Fibroblast of skin of left biceps (primary cell): ENCODE measurements at regions not wholly inside any gene's neighbourhood (a gene's known extent, or its start where the extent isn't known, plus 50 kb on each side); places are given as distances from the start of the nearest gene placed in this dataset.

ENCODE experiments used
- DNase-seq, 2 experiments: peaks; one replicate each; pipeline ENCODE4 v3.0.0-alpha.2; 2013; ENCODE audit warnings: low read depth in 2 of 2

DNA sequence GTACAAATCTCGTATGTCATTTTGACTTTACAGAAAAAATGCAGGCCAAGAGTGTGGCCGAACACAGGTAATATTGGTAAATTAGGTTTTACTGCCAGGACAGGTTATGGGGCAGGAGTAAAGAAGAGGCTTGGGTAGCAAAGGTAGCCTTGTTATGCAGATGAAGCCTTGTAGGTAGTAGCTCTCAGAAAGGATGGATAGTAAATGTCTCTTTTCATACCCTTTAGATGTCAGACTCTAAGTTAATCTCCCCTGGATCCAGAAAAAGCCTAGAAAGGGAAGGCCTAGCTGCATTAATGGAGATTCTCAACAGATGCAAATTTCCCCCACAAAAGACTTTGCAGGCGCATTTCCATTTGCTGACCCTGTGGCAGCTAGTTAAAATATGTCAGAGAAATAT is 1445.1 kb upstream of the CADM2 start:
- no peak for DNase-seq

DNA sequence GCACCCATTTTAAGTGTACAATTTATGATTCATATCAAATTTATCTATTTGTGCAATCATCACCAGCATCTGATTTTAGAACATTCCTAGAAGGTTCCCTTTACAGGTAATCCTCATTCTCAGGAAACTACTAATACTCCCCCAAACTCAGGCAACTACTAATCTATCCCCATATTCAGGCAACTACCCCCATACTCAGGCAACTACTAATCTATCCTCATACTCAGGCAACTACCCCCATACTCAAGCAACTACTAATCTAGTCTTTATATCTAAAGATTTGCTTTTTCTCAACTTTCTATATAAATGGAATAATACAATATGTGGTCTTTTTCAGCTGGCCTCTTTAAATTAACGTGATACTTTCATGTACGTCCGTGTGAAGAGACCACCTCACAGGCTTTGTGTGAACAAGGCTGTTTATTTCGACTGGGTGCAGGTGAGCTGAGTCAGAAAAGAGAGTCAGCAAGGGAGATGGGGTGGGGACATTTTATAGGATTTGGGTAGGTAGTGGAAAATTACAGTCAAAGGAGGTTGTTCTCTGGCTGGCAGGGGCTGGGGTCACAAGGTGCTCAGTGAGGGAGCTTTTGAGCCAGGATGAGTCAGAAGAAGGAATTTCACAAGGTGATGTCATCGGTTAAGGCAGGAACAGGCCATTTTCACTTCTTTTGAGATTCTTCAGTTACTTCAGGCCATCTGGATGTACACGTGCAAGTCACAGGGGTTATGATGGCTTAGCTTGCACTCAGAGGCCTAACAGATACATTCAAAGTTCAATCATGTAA is 1444.5 kb upstream of the CADM2 start:
- DNase-seq: no peak

DNA sequence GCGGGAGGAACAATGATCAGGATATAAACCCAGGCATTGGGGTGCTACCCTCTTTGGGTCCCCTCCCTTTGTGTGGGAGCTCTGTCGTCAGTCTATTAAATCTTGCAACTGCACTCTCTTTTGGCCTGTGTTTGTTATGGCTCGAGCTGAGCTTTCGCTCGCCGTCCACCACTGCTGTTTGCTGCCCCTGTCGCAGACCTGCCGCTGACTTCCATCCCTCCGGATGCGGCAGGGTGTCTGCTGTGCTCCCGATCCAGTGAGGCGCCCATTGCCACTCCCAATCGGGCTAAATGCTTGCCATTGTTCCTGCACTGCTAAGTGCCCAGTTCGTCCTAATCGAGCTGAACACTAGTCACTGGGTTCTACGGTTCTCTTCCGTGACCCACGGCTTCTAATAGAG is 1443.7 kb upstream of the CADM2 start:
- DNase-seq: no peak

DNA sequence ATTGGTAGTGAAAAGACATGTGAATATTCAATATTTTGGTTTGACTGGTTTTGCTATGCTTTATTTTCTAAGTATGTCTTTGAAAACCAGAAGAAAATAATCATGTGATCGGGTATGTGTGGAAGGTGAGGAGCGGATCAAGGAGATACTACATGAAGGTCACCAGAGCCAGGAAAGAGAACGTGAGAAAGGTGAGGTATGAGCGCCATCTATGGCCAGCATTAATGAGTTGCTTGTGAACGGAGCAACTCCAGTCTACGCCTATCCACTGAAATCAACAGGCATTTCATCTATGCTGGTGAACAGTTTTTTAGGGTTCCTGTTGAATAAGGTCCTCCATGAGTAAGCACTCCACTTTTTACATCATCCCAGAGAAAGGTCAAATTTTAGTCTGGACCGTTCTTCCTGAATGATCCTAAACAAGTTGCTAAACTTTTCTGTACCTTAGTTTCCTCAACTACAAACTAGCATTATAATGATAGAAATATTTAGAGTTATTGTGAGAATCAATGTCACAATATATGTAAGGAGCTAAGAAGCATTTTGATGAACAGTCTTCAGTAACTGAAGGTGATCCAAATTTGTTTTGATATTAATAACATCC is 1435.2 kb upstream of the CADM2 start:
- no peak for DNase-seq

DNA sequence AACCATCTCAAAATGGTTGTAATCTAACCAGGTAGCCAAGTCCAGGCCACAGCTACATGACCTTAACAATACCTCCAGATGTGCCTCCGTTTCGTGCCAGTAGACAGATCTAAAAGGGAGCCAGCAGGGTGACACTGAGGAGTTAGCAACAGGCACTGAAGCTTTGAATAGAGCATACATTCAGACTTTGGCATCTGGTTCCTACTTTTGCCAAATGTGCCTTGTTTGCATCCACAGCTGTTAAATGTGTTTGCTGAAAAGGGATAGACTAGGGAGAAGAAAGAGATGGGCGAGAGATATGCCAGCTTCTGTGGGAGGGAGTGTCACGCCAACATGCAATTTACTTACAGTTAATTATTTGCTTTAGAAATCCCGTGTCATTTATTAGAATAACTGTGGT is 1433.9 kb upstream of the CADM2 start:
- no peak for DNase-seq

DNA sequence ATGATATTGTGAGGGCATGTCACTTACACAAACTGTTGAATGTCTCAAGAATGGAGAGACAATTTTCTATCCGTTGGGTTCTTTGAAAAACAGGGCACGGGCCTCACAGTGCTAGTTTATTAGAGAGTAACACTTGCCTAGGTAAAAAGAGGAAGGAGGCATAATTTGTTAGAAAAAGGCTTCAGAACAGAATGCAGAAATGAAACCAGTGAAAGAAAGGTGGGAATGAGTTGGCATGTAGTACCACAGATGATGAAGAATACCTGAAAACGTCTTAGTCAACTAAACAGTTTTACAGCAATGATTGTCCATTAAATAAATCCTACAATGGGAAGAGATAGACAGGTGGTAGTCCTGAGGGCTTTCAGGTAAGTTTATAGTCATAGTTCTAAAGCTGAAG is 1399.7 kb upstream of the CADM2 start:
- DNase-seq: no peak

DNA sequence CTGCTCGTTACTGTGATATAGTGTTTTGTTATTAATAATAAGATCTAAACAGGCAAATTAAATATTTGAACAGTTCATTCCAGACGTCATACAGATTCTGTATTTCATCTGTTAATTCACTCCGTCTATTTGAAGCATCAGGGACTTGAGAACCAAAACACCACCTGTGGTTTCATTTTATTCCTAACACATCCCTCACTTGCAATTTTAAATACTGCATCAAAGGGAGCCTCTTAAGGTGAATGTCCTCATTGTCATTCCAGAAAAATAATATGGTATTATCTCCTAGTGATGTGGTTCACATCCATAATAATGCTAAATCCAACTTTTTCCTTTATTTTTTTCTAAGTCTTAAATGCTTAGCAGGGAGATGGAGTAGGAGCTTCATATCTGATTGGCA is 1390.9 kb upstream of the CADM2 start:
- no peak for DNase-seq

DNA sequence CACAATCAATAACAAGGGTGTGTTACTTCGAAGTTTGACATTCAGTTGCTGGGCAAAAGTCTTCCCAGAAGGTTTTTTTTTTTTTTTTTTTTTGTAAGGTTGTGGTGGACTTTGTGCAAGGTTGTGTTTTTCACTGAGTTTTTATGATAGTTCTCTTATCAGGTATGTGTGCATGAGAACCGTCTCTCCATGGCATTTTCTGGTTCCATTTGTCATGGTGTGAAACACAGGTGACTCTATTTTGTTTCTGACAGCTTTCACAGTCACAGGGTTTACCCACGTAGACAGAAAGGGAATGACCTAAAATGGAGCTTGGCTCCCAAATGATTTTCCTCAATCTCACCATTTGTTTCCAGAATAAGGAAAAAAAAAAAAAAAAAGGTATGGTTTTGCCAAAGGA is 1377.2 kb upstream of the CADM2 start:
- DNase-seq: no peak

DNA sequence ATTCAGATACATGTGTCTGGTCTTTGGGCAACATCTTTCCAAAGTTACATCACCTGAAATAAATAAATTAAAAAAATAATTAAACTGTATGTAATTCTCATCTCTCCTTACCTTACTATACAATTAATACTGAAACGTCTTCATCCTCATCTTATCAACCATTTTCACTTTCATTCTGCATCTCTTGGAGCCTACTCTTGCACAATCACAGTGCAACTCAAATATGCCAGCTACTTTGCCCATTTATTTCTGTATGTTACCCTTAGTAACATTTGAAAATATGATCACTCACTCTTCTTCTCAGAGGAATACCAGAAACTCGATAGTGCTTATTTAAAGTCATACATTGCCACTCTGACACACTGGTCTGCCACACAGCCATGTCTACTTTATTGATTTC is 1357.1 kb upstream of the CADM2 start:
- DNase-seq: no peak

DNA sequence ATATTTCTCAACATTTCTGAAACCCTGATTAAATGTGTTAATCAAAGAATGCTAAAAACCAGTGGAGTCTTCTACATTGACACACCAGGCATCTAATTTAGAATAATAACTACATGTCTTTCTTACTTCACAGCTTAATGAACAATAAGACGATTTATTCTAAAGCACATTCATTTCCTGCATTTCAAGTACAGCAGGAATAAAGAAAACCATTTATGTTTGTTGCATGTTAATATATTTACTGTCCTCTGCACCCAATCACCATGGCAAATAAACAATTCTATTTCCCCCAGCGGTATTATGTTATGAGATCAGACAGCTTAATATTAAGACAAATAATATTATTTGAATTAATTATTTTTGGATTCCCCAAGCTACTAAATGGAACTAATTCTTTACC is 1336.3 kb upstream of the CADM2 start:
- no peak for DNase-seq

DNA sequence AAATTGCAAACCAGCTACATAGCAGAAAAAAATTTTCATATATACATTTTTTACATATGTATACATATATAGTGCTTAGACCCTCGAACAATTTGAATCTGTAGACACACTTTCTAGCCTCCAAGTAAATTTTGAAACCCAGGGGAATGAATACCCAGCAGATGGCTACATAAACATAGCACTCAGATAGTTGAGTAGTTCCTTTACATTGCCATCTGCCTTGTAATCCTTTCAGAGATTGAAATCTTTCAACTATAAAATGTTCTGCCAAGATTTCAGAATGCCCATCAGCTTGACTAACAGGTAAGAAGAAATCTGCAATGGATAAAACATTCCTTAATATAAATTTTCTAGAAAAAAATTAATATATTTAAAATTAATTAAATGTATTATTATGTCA is 1333.5 kb upstream of the CADM2 start:
- DNase-seq: no peak

DNA sequence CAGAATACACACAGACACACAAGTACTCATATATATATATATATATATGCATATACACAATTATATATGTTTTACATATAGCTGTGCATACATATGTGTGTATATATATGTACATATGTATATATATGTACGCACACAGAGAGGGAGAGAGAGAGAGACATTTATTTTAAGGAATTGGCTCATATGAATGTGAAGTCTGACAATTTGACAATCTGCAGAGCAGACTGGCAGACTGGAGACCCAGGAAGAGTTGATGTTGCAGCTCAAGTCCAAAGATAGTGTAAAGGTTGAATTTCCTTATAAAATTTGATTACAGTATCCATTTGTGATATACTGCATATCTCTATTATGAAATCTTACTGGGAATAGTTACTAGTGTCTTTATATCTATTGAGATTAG is 1330.3 kb upstream of the CADM2 start:
- no peak for DNase-seq

DNA sequence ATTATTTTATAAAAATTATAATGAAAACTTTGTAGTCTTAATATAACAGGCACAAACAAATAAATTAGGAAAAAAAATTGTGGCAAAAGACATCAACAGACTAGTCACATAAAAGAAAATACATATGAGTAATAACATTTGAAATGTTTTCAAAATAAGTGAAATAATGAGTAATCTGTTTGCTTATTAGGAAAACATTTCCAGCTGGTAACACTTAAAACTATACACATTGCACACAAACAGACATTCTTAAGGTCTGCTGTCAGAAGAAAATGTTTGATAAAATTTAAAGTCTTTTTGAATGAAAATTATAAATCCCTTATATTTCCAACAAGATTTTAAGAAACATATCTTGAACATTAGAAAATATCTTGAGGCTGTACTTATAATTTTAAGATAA is 1326.3 kb upstream of the CADM2 start:
- no peak for DNase-seq

DNA sequence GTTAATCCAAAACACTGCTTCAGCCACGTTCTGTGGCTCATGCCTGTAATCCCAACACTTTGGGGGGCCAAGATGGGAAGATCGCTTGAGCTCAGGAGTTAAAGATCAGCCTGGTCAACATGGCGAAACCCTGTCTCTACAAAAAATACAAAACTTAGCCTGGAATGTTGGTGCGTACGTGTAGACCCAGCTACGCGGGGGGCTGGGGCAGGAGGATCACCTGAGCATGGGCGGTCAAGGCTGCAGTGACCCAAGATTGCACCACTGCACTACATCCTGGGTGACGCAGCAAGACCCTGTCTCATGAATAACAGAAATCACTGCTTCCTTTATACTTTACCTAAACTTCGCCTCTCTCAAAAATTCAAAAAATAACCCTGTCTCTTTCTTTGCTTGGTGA is 1325.0 kb upstream of the CADM2 start:
- no peak for DNase-seq

DNA sequence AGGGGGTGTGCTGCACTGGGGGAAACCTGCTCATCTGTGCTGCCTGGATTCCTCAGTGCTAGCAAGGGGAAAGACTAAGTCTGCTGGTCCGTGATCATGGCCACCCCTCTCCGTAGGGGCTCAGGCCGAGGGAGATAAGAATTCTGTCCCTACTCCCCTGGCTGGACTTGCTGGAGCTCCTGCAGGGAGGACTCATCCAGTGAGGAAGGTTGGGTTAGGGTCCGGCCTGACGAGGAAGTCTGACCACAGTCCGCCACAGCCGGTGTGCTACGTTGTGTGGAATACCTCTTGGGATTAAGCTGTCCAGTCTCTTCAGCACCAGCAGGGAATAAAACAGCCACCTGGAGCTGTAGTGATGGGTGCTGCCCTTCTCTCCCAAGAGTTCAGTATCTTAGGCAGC is 1309.1 kb upstream of the CADM2 start:
- no peak for DNase-seq

DNA sequence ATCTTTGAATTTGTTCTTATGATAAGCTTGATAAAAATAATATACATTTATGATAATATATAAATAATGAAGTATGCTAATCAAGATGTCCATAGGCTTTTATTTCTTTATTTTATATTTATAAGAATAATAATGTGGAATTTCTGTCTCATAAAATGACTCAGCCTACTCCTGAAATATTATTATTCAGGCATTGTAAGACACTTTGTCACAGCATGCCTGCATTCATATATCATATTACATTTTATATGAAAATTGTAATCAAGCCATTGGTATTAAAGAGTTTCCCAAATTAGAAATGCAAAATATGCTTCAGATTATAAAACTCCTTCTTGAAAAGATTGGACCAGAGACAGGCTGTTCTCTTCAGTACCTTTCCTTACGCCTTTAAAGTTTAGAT is 1303.7 kb upstream of the CADM2 start:
- DNase-seq: no peak

DNA sequence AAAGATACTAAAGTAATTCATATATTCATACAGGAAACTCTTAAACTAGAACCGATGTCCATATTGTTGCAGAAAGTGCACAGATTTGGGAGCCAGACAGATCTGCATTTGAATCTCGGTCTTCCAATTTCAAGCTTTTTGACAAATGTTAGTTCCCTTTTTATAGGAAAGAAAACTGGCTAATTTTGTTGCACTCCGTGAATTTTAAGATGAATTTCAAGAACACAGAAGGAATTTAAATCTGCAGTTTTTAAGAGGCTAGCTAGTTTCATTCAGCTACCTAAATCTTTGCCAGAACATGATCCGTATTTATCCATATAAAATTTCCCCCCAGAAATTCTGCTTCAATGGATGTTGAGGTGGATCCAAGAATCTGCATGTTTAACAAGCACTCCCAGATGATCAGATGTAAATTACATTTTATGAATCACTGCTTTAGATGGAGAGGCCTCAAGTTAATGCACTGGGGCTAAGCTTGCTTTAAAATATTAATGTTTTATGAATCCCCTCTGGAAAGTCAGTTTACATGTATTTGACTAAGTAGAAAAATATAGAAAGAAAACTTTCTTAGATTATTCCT is 1296.3 kb upstream of the CADM2 start:
- DNase-seq: no peak

DNA sequence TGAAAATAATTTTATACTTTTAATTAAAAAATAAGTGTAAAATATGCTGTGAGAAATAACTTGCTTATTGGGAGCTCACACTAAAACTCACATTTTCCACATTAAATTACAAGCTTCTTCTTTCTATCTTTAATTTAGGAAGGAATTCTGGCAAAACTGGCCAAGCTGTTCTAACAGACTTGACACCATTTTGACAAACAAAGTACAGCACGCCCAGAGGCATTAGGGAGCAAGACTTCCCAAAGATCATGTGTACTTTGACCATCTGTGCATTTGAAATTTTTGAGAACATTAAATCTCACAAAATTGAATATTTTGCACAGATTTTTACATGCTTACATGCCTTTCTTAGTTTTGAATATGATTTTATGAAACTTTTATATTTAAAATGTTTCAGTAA is 1288.4 kb upstream of the CADM2 start:
- DNase-seq: no peak

DNA sequence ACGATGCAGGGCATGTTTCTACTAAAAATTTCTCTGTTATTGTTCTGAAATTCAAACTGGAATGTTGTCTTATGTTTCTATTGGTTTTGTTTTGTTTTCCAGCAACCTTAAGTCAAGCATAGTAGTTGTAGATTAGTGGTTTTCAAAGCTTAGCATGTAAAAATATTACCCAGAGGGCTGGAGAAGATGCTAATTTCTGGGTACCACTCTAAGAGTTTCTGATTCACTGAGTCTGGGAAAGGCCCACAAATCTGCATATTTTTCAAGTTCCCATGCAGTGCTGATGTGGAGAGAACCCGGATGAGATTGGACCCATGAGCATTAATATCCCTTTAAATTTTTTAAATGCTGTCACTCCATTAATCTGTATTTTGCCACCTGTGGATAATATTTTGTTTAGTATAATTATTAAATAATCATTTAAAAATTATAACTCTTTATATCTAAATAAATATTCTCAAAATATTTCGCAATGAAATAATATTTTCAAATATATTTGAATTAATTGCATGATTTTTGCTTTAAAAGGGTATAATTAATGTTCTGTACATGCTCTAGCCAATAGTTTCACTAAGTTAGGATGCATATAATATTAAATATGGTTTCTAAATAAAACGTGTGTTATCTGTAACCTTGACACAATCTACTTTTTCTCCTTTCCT is 1274.7 kb upstream of the CADM2 start:
- DNase-seq: no peak

DNA sequence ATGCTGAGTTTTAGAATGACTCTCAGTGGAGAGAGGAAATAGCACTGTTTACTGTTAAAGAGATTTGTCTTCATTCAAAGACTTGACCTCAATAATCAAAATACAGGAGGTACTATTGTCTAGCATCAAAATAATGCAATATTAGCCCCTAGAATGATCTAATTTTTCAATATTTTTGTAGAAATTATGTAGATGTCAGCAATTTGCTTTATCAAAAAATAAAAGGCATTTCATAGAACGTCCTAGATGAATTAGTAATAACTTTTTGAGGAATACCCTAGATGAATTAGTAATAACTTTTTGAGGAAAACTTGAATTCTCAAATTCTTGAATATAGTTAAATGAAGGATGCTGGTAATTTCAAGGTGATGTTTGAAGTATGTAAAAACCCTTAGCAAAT is 1252.1 kb upstream of the CADM2 start:
- DNase-seq: no peak

DNA sequence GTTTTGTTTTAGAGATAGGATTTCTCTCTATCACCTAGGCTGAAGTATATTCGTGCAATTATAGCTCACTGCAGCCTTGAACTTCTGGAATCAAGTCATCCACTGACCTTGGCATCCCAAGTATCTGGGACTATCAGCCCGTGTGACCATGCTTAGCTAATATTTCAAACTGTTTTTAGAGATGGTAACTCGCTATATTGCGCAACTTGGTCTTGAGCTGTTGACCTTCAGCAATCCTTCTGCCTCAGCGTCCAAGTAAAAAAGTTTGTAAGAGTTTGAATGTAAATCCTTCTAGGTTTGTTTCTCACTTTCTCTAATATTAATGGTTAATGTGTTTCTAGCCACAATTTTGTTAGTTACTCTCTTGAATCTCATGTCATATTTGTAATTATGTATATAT is 1243.5 kb upstream of the CADM2 start:
- no peak for DNase-seq

DNA sequence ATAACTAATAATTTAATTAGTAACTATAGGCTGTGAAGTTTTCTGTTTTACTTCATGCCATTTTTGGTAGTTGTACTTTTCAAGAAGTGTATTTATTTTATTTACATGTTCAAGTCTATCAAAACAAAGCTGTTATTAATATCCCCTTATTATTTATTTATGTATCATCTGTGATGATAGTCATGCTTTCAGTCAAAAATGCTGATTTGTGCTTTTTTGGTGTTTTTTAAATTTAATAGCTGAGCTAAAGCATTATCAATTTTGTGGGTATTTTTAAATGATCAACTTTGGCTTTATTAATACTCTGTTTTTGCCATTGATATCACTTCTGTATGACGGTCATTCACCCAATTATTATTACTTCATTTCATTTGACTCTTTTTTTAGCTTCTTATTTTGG is 1229.2 kb upstream of the CADM2 start:
- DNase-seq: no peak

DNA sequence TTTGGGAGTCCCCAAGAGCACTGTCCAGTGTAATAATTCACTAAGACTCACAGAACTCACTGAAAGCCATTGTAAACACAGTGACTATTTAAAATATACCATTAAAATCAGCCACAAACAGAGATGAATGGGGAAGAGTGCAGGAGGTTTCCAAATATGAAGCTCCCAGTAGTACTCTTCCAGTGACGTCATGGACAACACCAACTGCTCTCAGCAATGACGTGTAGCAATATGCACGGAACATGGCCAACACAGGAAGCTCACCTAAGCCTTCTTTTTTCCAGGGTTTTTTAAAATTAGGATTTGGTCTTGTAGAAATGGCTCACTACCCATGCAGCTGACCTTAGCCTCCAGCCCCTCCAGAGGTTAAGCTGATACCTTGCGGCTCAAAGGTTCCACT is 1224.1 kb upstream of the CADM2 start:
- DNase-seq: no peak
